ENCODE measurements at regions not wholly inside any gene's neighbourhood (a gene's known extent, or its start where the extent isn't known, plus 50 kb on each side); places are given as distances from the start of the nearest gene placed in this dataset.

DNA sequence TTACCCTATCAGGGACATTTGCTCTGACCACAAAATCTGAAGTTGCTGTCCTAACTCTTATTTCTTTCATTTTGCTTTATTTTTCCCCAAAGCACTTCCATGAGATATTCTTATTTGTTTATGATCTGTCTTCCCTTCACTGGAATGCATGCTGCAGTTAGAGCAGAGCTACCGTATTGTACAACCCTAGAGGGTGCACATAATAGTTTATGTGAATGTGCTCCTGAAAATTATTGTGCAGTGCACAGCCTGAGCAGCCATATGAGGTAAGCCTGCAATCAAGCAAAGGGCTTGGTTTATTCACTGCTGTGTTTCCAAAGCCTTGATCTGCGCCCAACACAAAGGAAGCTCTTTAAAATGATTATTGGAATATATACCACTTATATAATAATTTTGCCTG lies 120.3 kb upstream of the CADPS start:
- intact Hi-C loops (cut with micrococcal nuclease) = no loop called here
- Histone ChIP-seq H3K27ac (ENCODE audit: low read depth, low read length) (no peak overlapping the region), H2AFZ (ENCODE audit: low read depth, low read length, poor library complexity, severe bottlenecking) (no peak overlapping the region), H3K36me3 (ENCODE audit: control insufficient read depth in 1 of 2, insufficient read depth in 2 of 2, low read length in 2 of 2) (no peaks in the 10 kb centered on the region), H3K4me3 (replicated peaks in 1 of 2; ENCODE audit: low read depth in 1 of 2, low read length in 2 of 2) (no peak overlapping the region), H3K4me2 (ENCODE audit: low read length) (no peak overlapping the region), H3K4me1 (ENCODE audit: control insufficient read depth in 1 of 2, insufficient read depth in 2 of 2, low read length in 2 of 2) (no peaks in the 10 kb centered on the region), H3K79me2 (ENCODE audit: insufficient read depth, low read length) (no peaks in the 10 kb centered on the region), H3K27me3 (ENCODE audit: insufficient read depth, low read length) (no peaks in the 10 kb centered on the region), H4K20me1 (ENCODE audit: insufficient read depth) (no peaks in the 10 kb centered on the region), H3K9me3 (ENCODE audit: control insufficient read depth in 1 of 2, insufficient read depth in 1 of 2, low read depth in 1 of 2, low read length in 2 of 2) (no peaks in the 10 kb centered on the region), H3K9me2 (ENCODE audit: insufficient read depth) (no peaks in the 10 kb centered on the region), H3K9ac (ENCODE audit: low read length) (no peak overlapping the region)
- DNase-seq (ENCODE audit: low read depth, low spot score) = no peak
- no TSS peak for BruUV-seq (replicated peaks)
- ChIA-PET CTCF (no interaction called here), RAD21 (ENCODE audit: low non-redundant PET in 1 of 2, low total read pairs in 2 of 2, uncharacterized antibody in 2 of 2, unreplicated experiment in 2 of 2) (no interaction called here), POLR2A (no interaction called here)
- no peak for ATAC-seq
- TF ChIP-seq, protein P1, sequence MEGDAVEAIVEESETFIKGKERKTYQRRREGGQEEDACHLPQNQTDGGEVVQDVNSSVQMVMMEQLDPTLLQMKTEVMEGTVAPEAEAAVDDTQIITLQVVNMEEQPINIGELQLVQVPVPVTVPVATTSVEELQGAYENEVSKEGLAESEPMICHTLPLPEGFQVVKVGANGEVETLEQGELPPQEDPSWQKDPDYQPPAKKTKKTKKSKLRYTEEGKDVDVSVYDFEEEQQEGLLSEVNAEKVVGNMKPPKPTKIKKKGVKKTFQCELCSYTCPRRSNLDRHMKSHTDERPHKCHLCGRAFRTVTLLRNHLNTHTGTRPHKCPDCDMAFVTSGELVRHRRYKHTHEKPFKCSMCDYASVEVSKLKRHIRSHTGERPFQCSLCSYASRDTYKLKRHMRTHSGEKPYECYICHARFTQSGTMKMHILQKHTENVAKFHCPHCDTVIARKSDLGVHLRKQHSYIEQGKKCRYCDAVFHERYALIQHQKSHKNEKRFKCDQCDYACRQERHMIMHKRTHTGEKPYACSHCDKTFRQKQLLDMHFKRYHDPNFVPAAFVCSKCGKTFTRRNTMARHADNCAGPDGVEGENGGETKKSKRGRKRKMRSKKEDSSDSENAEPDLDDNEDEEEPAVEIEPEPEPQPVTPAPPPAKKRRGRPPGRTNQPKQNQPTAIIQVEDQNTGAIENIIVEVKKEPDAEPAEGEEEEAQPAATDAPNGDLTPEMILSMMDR (IDR thresholded peaks at IDR 0.05 in 2 of 3, conservative IDR thresholded peaks at IDR 0.05 in 1 of 3; ENCODE audit: borderline replicate concordance in 1 of 3, insufficient read depth in 1 of 3, low read depth in 2 of 3, low read length in 2 of 3) = no peak
- no peak for TF ChIP-seq EZH2phosphoT487 (IDR thresholded peaks at IDR 0.05; ENCODE audit: borderline replicate concordance)
- no peak for TF ChIP-seq EGR1 (IDR thresholded peaks at IDR 0.05; ENCODE audit: low read depth)
- no peak for TF ChIP-seq CBX3 (IDR thresholded peaks at IDR 0.05; ENCODE audit: low read depth)
- TF ChIP-seq ZNF274 (IDR thresholded peaks at IDR 0.05; ENCODE audit: low read depth, low read length) = no peak
- TF ChIP-seq YY1 (IDR thresholded peaks at IDR 0.05; ENCODE audit: extremely low read depth, insufficient replicate concordance, low read depth, low read length) = no peak
- TF ChIP-seq JUND (IDR thresholded peaks at IDR 0.05) = no peak
- TF ChIP-seq, protein P2, sequence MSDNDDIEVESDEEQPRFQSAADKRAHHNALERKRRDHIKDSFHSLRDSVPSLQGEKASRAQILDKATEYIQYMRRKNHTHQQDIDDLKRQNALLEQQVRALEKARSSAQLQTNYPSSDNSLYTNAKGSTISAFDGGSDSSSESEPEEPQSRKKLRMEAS (IDR thresholded peaks at IDR 0.05) = no peak
- no peak for TF ChIP-seq ZFX (IDR thresholded peaks at IDR 0.05)
- TF ChIP-seq SRF (IDR thresholded peaks at IDR 0.05; ENCODE audit: low read depth) = no peak
- no peak for TF ChIP-seq SIN3A (IDR thresholded peaks at IDR 0.05; ENCODE audit: low read depth)
- TF ChIP-seq, protein P3, sequence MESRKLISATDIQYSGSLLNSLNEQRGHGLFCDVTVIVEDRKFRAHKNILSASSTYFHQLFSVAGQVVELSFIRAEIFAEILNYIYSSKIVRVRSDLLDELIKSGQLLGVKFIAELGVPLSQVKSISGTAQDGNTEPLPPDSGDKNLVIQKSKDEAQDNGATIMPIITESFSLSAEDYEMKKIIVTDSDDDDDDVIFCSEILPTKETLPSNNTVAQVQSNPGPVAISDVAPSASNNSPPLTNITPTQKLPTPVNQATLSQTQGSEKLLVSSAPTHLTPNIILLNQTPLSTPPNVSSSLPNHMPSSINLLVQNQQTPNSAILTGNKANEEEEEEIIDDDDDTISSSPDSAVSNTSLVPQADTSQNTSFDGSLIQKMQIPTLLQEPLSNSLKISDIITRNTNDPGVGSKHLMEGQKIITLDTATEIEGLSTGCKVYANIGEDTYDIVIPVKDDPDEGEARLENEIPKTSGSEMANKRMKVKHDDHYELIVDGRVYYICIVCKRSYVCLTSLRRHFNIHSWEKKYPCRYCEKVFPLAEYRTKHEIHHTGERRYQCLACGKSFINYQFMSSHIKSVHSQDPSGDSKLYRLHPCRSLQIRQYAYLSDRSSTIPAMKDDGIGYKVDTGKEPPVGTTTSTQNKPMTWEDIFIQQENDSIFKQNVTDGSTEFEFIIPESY (IDR thresholded peaks at IDR 0.05; ENCODE audit: extremely low read depth, insufficient replicate concordance, low read length) = no peak
- TF ChIP-seq POLR2A (IDR thresholded peaks at IDR 0.05; ENCODE audit: borderline replicate concordance, extremely low read depth, insufficient read depth, insufficient read length) = no peak
- no peak for TF ChIP-seq POLR2AphosphoS5 (IDR thresholded peaks at IDR 0.05; ENCODE audit: low read depth, low read length)
- TF ChIP-seq FOSL1 (IDR thresholded peaks at IDR 0.05; ENCODE audit: low read depth) = no peak
- TF ChIP-seq RAD21 (IDR thresholded peaks at IDR 0.05; ENCODE audit: low read depth) = no peak
- no peak for TF ChIP-seq SP1 (IDR thresholded peaks at IDR 0.05; ENCODE audit: low read depth)
- TF ChIP-seq, protein P4, sequence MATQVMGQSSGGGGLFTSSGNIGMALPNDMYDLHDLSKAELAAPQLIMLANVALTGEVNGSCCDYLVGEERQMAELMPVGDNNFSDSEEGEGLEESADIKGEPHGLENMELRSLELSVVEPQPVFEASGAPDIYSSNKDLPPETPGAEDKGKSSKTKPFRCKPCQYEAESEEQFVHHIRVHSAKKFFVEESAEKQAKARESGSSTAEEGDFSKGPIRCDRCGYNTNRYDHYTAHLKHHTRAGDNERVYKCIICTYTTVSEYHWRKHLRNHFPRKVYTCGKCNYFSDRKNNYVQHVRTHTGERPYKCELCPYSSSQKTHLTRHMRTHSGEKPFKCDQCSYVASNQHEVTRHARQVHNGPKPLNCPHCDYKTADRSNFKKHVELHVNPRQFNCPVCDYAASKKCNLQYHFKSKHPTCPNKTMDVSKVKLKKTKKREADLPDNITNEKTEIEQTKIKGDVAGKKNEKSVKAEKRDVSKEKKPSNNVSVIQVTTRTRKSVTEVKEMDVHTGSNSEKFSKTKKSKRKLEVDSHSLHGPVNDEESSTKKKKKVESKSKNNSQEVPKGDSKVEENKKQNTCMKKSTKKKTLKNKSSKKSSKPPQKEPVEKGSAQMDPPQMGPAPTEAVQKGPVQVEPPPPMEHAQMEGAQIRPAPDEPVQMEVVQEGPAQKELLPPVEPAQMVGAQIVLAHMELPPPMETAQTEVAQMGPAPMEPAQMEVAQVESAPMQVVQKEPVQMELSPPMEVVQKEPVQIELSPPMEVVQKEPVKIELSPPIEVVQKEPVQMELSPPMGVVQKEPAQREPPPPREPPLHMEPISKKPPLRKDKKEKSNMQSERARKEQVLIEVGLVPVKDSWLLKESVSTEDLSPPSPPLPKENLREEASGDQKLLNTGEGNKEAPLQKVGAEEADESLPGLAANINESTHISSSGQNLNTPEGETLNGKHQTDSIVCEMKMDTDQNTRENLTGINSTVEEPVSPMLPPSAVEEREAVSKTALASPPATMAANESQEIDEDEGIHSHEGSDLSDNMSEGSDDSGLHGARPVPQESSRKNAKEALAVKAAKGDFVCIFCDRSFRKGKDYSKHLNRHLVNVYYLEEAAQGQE (IDR thresholded peaks at IDR 0.05; ENCODE audit: low read depth) = no peak
